ENCODE measurements at regions not wholly inside any gene's neighbourhood (a gene's known extent, or its start where the extent isn't known, plus 50 kb on each side); places are given as distances from the start of the nearest gene placed in this dataset.
A peak's percentile ranks its signal among the peaks of the same experiment; 100 is the strongest.

- ATAC-seq: no peak
- Mint-ChIP-seq H3K9me3 (no peaks in the 10 kb centered on the region), H3K4me1 (peaks cover 25% of the 10 kb centered on the region)
Observed at GRCh38 chr15:94587113-94587512, 355.8 kb downstream of the MCTP2 start.

DNA sequence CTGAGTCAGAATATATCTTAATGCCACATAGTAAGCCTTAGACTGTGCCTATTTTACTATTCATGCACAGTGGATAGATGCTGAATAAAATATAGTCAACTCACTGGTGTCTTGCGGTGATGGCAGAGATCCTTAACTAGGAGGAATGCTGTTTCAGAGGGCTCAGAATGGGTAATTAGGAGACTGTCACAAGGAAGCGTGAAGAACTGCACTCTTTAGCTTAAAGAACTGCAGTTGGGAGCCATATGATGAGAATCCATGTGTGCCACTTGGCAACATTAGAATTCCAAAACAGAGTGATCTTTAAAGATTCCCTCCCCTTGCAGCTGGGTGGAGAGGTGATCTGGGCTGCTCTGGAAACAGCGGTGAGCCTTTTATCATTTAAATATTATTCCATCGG is 357.6 kb downstream of the MCTP2 start:
- ATAC-seq (no peak), DNase-seq (ENCODE audit: low spot score in 2 of 2) (no peak)
- Mint-ChIP-seq H3K36me3 (no peaks in the 10 kb centered on the region), H3K9me3 (no peaks in the 10 kb centered on the region), H3K27ac (no peak overlapping the region), H3K4me1 (peaks cover 21% of the 10 kb centered on the region), H3K4me3 (no peak overlapping the region)

More at GRCh38 chr15:94587113-94587512, 355.8 kb downstream of the MCTP2 start:
- DNase-seq (ENCODE audit: low spot score in 2 of 2): no peak
- H3K36me3 Mint-ChIP-seq: no peaks in the 10 kb centered on the region
- no peak overlapping the region for H3K4me3 Mint-ChIP-seq
- no peak overlapping the region for H3K27ac Mint-ChIP-seq

DNA sequence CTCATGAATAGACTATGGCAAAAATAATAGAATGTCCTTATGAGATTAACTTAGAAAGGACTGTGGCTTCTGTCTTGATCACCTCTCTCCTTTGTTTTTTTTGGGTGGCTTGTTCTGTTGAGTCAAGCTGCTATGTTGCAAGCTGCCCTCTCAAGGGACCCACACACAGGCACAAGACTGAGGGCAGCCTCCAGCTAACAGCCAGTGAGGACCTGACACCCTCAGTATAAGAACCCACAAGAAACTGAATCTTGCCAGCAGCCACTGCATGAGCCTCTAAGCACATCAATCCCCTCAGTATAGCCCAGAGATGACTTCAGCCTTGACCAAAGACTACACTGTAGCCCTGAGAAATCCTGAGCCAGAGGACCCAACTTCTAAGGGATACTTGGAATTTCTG is 361.1 kb downstream of the MCTP2 start:
- H3K36me3 Mint-ChIP-seq: no peaks in the 10 kb centered on the region
- DNase-seq (ENCODE audit: low spot score in 2 of 2) (no peak), ATAC-seq (no peak)
- no peak overlapping the region for H3K27ac Mint-ChIP-seq
- no peaks in the 10 kb centered on the region for H3K9me3 Mint-ChIP-seq
- H3K4me3 Mint-ChIP-seq: no peak overlapping the region
- H3K4me1 Mint-ChIP-seq: no peaks in the 10 kb centered on the region

- H3K4me3 Mint-ChIP-seq: no peak overlapping the region
- no peaks in the 10 kb centered on the region for H3K9me3 Mint-ChIP-seq
- no peaks in the 10 kb centered on the region for H3K36me3 Mint-ChIP-seq
- DNase-seq (ENCODE audit: low spot score in 2 of 2): no peak
- H3K27ac Mint-ChIP-seq: no peak overlapping the region
- no peaks in the 10 kb centered on the region for H3K4me1 Mint-ChIP-seq
- no peak for ATAC-seq
Observed at GRCh38 chr15:94596707-94597106, 365.3 kb downstream of the MCTP2 start.

- DNase-seq (ENCODE audit: low spot score in 2 of 2) (no peak), ATAC-seq (no peak)
- Mint-ChIP-seq H3K27ac (no peak overlapping the region), H3K9me3 (no peaks in the 10 kb centered on the region), H3K4me3 (no peak overlapping the region), H3K4me1 (no peaks in the 10 kb centered on the region), H3K36me3 (no peaks in the 10 kb centered on the region)
Observed at GRCh38 chr15:94600505-94600904, 369.1 kb downstream of the MCTP2 start.

GRCh38 chr15:94602754-94603470 is 371.6 kb downstream of the MCTP2 start:
- Mint-ChIP-seq H3K4me3 (no peak overlapping the region), H3K27ac (no peak overlapping the region), H3K36me3 (no peaks in the 10 kb centered on the region), H3K4me1 (peaks cover 12% of the 10 kb centered on the region), H3K9me3 (no peaks in the 10 kb centered on the region)
- DNase-seq (ENCODE audit: low spot score in 2 of 2) (no peak), ATAC-seq (no peak)

DNA sequence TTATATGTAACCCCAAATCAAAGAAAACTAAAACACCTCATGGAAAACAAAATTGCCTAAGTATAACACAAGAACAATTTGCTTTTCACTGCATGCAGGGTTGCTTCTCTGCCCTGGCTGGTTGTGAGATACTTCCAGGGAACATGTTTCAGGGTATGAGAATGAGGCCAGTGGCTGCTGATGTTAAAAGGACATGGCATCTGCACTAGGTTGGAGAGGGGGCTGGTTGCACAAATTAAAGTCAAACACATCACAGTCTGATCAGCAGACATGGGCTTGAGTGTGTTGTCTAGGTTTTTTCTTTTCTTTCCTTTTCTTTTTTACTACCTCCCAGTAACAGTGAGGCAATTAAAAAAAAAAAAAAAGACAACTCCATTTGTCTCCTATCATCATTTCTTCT is 374.9 kb downstream of the MCTP2 start:
- Mint-ChIP-seq H3K36me3 (no peaks in the 10 kb centered on the region), H3K4me3 (no peak overlapping the region), H3K9me3 (no peaks in the 10 kb centered on the region), H3K27ac (no peak overlapping the region), H3K4me1 (peaks cover 12% of the 10 kb centered on the region)
- ATAC-seq: no peak
- DNase-seq (ENCODE audit: low spot score in 2 of 2): no peak

GRCh38 chr15:94607176-94607654 is 375.9 kb downstream of the MCTP2 start:
- H3K9me3 Mint-ChIP-seq: no peaks in the 10 kb centered on the region
- ATAC-seq (no peak), DNase-seq (ENCODE audit: low spot score in 2 of 2) (no peak)
- peaks cover 12% of the 10 kb centered on the region for H3K4me1 Mint-ChIP-seq
- H3K27ac Mint-ChIP-seq: no peak overlapping the region
- H3K4me3 Mint-ChIP-seq: no peak overlapping the region
- H3K36me3 Mint-ChIP-seq: no peaks in the 10 kb centered on the region

DNA sequence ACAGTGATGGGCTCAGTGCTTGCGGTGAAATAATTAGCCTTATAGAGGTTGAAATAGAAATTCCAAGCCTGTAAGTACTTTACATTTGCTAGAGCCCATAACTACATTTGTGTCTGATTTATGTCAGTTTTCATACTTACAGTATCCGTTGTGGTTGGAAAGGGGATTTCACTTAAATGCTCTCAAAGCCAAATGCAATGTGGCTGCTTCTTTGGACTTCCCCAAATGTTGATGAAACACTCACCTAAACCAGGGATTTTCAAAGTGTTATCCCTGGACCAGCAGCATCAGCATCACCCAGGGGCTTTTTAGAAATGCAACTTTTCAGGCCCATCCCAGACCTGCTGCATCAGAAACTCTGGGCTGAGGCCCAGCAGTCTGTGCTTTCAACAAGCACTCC is 378.7 kb downstream of the MCTP2 start:
- DNase-seq (ENCODE audit: low spot score in 2 of 2) (no peak), ATAC-seq (no peak)
- H3K9me3 Mint-ChIP-seq: no peaks in the 10 kb centered on the region
- peaks cover 12% of the 10 kb centered on the region for H3K4me1 Mint-ChIP-seq
- no peaks in the 10 kb centered on the region for H3K36me3 Mint-ChIP-seq
- no peak overlapping the region for H3K4me3 Mint-ChIP-seq
- H3K27ac Mint-ChIP-seq: no peak overlapping the region

DNA sequence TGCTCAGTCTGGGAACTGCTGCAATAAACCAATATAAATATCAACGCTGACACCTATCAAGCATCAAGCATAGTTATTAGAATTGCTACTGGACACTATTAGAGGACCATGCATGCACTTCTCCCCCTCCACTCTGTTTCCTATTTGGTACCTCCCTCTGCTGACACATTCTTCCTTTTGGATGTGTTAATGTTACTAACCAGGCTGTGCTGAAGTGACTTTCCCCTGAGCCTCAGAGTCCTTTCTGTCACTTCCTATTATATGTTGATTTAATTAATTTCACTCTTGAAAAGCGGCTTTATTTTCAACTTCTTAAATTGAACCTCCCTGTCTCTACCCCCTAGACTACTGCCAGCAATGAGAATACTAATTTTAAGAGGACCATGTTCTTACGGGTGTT is 379.1 kb downstream of the MCTP2 start:
- DNase-seq (ENCODE audit: low spot score in 2 of 2) (no peak), ATAC-seq (peak; percentile 24)
- H3K36me3 Mint-ChIP-seq: no peaks in the 10 kb centered on the region
- H3K4me1 Mint-ChIP-seq: peaks cover 12% of the 10 kb centered on the region
- H3K4me3 Mint-ChIP-seq: no peak overlapping the region
- no peaks in the 10 kb centered on the region for H3K9me3 Mint-ChIP-seq
- H3K27ac Mint-ChIP-seq: no peak overlapping the region

- Mint-ChIP-seq H3K36me3 (no peaks in the 10 kb centered on the region), H3K27ac (no peak overlapping the region), H3K4me3 (no peak overlapping the region), H3K9me3 (no peaks in the 10 kb centered on the region), H3K4me1 (peaks cover 11% of the 10 kb centered on the region)
- ATAC-seq: no peak
- DNase-seq (ENCODE audit: low spot score in 2 of 2): no peak
Observed at GRCh38 chr15:94611656-94612055, 380.3 kb downstream of the MCTP2 start.

DNA sequence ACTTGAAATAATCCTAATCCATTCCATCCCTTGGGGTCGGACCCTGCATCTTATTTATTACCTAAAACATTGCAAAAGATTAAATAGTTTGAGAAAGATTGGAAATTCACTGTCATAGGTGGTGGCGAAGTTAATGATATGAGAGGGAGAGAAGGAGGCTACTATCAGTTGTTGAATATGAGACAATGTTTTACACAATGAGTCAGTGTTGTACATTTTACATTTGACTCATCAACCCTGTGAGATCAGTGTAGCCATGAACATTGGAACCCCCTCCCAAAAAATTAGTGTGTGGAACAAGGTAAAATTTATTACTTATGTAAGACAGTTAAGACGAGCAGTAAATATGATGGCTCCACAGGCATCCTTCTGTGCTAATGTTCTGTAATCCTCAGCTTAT is 384.3 kb downstream of the MCTP2 start:
- H3K27ac Mint-ChIP-seq: no peak overlapping the region
- no peaks in the 10 kb centered on the region for H3K4me1 Mint-ChIP-seq
- DNase-seq (ENCODE audit: low spot score in 2 of 2) (no peak), ATAC-seq (no peak)
- H3K4me3 Mint-ChIP-seq: no peak overlapping the region
- no peaks in the 10 kb centered on the region for H3K9me3 Mint-ChIP-seq
- H3K36me3 Mint-ChIP-seq: no peaks in the 10 kb centered on the region

GRCh38 chr15:94620632-94621031 is 389.3 kb downstream of the MCTP2 start:
- Mint-ChIP-seq H3K27ac (no peak overlapping the region), H3K4me3 (no peak overlapping the region), H3K36me3 (no peaks in the 10 kb centered on the region), H3K9me3 (no peaks in the 10 kb centered on the region), H3K4me1 (no peaks in the 10 kb centered on the region)
- no peak for DNase-seq (ENCODE audit: low spot score in 2 of 2)
- ATAC-seq: no peak

GRCh38 chr15:94621736-94622135 is 390.4 kb downstream of the MCTP2 start:
- ATAC-seq (no peak), DNase-seq (ENCODE audit: low spot score in 2 of 2) (no peak)
- Mint-ChIP-seq H3K36me3 (no peaks in the 10 kb centered on the region), H3K4me3 (no peak overlapping the region), H3K4me1 (no peaks in the 10 kb centered on the region), H3K27ac (no peak overlapping the region), H3K9me3 (no peaks in the 10 kb centered on the region)

DNA sequence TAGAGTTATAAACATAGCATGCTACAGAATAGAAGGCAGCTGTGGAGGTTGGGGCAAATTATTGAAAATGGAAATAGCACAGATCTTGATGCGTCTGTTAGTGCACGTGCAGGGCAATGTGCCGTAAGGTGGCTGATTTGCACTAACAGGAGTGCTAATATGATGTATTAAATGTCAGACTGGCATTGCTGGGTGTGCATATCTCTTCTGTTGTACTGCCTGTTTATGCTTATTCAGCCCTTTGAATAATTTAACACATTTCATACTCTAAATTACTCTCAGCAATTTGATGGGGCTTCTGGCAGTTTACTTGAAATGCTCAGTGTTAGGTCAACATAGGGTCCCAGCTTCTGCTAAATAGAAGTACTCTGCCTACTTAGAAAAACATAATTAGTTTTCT is 395.6 kb downstream of the MCTP2 start:
- Mint-ChIP-seq H3K27ac (no peak overlapping the region), H3K4me3 (no peak overlapping the region), H3K9me3 (no peaks in the 10 kb centered on the region), H3K36me3 (no peaks in the 10 kb centered on the region), H3K4me1 (peaks cover 8% of the 10 kb centered on the region)
- no peak for DNase-seq (ENCODE audit: low spot score in 2 of 2)
- ATAC-seq: no peak

GRCh38 chr15:94631608-94632007 is 400.2 kb downstream of the MCTP2 start:
- Mint-ChIP-seq H3K36me3 (no peaks in the 10 kb centered on the region), H3K4me3 (no peak overlapping the region), H3K4me1 (peaks cover 12% of the 10 kb centered on the region), H3K27ac (no peak overlapping the region), H3K9me3 (no peaks in the 10 kb centered on the region)
- ATAC-seq: peak; percentile 21
- no peak for DNase-seq (ENCODE audit: low spot score in 2 of 2)

DNA sequence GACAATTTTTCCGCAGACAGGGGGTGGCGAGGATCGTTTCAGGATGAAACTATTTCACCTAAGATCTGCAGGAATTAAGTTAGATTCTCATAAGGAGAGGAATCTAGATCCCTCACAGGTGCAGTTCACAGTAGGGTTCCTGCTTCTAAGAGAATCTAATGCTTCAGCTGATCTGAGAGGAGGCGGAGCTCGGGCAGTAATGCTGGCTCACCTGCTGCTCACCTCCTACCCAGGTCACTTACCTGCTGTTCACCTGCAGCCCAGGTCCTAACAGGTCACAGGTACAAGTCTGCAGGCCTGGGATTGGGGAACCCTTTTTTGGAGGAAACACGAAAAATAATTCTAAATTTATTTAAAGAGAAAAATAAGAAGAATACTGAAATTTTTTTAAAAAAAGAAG is 406.8 kb downstream of the MCTP2 start:
- Mint-ChIP-seq H3K4me3 (no peak overlapping the region), H3K9me3 (no peaks in the 10 kb centered on the region), H3K4me1 (no peaks in the 10 kb centered on the region), H3K36me3 (no peaks in the 10 kb centered on the region), H3K27ac (no peak overlapping the region)
- ATAC-seq: no peak
- no peak for DNase-seq (ENCODE audit: low spot score in 2 of 2)

All from stimulated activated effector memory CD8-positive, alpha-beta T cell treated with anti-CD3 and anti-CD28 coated beads, Interleukin-12 subunit alpha, Interleukin-12 subunit beta, amount 100 ng/mL, for 72 hours (primary cell).